Daoy (cell line): ENCODE measurements at regions not wholly inside any gene's neighbourhood (a gene's known extent, or its start where the extent isn't known, plus 50 kb on each side); places are given as distances from the start of the nearest gene placed in this dataset.
A peak's percentile ranks its signal among the peaks of the same experiment; 100 is the strongest.

Experiments used
- DNase-seq: peaks from one replicate; pipeline ENCODE4 v3.0.0-alpha.2; 2015; ENCODE audit warnings: low read depth

DNA sequence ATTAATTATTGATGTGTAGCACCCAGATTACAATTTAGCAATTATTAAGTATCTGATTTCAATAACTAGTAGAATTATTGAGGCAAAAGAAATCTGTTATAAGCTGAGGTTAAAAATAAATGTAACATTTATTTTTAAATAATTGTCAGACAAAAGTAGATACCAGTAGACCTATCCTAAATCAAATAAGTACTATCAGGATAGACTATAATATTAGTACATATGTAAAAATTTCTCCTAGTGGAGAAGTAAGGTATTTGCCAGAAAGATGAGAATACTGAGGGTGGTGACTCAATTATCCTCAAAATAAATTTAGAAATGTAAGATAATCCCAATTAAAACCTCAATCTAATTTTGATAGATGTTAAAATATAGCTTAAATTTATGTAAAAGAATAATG lies 377.8 kb upstream of the CHRM3 start:
- DNase-seq: no peak

DNA sequence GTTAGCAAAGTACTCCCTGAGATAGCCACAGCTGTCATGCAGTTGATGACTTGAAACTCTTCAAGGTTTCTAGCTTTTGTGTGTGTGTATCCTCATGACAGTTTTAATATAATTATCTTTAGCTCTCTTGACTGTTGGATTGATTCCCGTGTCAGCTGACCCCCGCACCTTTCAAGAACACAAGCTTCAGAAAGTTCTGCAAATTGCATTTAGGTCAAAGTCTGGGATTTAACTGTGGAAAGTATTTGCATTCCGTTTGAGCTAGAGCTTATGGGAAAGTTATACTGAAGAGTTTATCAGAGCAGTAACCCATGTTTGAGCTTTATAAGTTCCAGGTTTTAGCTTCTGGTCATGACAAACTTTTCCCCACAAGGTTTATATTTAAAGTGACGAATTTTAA lies 380.1 kb upstream of the CHRM3 start:
- no peak for DNase-seq

DNA sequence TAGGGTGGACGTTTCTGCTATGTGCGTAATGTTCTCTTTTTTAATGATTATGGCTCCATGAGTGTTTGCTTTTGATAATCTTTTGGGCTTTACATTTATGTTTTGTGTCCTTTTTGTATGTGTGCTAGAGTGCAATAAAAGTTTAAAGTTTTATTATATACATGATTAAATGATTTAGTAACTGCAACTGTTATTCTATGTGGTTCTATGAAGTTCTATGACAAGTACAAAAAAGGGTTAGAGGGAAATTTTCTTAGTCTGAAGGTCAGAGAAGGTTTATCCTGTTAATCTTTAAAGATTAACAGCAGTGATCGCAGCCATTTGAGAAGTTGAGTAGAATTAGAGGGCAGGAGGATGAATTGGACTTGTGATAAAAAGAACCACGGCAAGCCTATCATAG lies 386.4 kb upstream of the CHRM3 start:
- no peak for DNase-seq

DNA sequence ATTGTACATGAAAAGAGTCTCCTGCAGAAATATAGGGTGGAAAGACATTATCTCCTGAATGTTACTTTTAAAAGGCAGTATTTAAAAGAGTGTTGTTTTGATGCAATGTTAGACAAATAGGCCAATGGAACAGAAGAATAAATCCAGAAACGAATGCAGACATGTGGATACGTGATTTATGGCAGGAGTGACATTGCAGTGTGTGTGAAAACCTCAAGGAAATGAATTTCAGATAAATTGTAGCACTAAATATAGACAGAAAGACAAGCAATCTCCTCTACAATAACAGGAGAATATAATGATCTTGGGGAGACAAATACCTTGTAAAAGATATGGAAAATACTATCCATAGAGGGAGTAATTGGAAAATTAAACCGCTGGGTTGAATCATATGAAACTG lies 387.8 kb upstream of the CHRM3 start:
- DNase-seq: no peak

DNA sequence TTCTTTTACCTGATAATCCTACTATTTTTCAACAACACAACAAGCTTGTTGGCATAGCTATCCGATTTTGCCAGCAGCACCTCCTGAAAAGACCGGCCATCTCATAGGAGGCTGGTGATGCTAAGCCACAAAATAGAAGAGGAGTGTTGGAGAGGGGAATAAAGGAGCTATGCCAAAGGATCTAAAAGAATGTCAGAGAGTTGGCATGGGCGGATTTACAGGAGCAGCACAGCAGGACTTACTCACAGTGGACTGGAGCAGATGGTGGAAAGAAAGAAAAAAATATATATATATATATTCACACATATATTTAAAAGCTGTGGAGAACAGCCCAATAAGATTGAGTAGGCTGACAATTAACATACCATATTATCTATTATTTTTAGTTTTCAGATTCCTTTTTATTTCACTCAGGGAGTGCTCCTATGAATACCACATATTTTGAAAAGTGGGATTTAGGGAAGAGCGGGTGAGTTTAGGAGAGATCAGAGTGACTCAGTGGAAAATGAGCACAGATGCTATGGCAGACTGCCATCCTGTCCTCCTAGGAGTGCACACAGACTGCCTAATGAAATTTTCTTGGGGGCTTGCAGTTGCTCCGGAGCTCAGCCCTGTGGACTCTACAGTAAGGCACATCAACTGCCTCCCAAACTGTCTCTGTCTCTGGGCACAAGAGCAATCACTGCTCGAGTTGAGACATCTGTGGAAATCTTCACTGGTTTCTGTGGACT lies 394.4 kb upstream of the CHRM3 start:
- peak; percentile 33 for DNase-seq

DNA sequence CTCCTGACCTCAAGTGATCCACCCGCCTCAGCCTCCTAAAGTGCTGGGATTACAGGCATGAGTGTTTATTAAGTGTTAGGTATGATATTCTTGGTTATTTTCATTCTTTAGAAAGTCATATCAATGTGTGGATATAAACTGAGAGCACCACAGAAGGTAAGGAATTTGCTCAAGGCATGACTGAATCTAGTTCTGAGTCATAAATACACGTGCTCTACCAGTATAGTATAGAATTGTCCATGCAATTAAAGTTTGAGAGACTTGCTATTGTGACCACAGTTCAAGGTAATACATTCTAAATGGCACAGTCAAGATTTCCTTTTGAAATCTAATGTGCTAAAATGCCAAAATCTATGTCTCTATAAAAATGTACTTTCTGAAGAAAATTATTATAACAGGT lies 401.1 kb upstream of the CHRM3 start:
- no peak for DNase-seq

DNA sequence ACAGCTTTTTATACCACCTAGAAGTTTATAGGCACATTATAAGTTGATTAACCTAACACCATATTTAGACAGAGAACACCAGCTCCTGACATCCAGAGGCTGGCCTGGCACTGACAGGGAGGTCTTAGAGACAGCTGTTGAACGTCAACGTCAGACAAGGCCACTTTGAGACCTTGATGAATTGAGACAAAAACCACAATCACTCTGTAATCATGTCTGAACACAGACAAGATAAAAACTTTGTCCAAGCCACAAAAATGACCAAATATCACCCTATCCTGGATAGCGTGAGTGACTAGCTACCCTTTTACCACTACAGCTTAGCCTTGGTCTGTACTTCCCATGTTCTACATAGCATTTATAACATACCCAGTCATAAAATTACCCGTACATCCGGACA lies 403.6 kb upstream of the CHRM3 start:
- no peak for DNase-seq

DNA sequence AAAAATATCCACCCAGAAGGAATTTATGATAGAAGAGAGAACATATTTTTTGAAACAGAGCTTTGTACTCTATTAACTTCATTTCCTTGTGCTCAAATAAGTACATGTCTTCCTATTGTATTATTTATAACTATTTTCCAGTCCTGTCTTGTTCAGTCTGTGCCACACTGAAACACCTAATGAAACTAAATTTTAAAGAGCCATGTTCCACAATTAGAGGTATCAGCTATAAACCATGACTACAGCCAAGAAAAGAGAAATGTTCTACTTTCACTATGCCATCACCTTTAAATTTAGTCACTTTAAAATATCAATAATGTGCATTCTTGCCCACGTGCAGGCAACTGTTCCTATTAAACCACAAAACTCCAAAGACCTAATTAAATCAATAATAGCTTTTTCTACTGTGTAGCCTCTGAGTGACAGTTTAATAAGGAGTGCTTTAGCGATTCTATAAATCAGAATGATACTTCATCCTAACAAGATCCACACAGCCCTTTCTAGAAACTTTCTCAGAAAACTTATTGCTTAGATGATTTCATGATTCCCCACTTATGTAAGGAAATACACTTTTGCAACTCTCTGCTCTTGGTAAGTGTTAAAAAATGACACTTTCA lies 404.9 kb upstream of the CHRM3 start:
- DNase-seq: no peak

DNA sequence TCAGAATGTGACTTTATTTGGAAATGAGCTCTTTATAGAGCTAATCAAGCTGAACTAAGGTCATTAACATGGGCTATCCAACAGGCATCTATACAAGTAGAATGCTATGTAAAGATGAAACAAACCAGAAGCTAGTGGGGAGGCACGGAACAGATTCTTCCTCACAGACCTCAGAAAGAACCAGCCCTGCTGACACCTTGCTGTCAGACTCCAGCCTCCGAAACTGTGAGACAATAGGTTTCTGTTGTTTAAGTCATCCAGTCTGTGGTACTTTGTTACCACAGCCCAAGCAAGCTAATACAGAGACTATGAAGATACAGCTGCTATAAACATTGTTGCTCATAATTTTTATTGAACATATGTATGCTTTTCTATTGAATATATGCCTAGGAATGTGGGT lies 406.3 kb upstream of the CHRM3 start:
- DNase-seq: no peak

DNA sequence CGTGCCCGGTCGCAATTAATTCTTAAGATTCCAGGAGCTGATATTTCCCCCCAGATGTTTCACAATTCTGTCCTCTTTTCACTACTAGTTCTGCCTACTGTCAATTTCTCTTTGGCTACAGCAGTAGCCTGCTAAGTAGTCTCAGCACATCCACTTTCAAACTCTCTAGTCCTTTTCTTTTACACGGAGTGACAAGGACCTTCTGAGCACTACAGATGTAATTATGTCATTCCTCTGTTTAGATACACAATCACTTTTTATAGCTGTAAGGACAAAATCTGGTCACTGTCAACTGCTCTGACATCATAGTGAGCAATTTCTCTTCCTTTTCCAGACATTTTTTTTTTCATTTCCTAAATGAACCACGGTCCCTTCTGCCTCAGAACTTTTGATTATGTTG lies 421.7 kb upstream of the CHRM3 start:
- no peak for DNase-seq

DNA sequence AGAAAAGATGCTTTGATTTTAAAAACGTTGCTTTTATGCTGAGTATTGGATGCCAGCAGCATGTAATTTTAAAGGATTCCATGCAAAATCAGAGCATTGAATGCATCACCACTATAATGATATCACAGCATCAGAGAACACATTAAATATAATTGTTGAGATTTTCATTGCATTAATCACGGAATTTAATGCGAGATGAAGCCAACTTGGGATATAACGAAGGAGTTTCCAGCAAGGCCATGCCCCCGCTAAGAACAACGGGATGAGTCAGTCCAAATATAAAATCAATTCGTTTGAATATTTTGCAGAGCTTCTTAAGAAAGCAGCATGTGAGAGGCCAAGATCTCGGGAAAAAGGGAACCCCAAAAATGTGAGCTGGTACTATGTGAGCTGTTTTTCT lies 423.4 kb upstream of the CHRM3 start:
- DNase-seq: no peak

DNA sequence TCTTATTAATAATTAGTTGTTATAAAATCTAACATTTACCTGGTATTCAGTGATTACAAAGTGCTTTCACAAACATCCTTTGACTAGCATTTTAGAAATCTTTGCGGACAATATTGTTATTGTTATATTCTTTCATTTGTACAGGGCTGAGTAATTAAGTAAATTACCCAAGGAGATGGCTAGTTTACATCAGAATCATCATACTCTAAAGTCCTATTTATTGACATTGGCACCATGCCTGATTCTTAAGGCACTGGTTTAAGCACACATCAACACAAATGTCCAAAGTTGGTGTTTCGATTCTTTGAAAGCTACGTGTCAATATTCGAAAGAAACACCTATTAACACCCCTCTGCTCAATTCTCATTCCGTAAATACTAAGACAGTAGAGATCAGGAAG lies 424.6 kb upstream of the CHRM3 start:
- DNase-seq: no peak

DNA sequence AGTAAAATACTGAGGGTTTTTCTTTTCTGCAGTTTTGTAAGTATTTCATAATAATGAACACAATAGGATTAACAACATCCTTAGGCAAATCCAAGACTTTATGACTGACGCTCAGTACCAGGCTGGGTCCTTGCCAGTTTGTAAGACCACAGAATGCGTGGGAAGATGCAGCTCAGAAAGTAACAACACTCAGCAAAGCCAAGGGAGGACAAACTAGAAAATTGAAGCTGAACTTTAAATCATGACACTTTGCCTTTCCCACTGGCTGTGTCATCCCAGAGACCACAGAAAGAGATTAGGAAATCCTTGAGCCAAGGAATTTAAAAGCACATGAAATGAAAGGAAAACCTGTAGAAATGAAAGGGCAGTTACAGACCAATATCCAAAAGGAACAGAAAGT lies 426.3 kb upstream of the CHRM3 start:
- DNase-seq: peak; percentile 85

DNA sequence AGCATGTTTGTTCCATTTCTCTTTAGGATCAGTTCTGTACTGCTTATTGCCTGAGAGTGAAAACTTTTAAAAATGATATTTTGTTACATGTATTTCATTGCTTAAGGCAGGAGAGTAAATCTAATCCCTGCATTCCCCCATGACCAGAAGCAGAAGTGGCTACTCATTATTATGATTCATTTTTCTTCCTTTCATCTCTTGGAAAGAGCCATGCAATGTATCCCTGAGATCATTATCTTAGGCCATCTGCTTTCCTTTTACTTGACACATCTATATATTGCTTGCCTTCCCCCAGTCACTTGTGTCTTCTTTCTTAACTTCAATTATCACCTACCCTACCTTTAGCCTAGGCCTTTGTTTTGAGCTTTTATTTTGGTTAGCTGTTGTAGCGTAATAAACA lies 430.4 kb upstream of the CHRM3 start:
- DNase-seq: no peak

DNA sequence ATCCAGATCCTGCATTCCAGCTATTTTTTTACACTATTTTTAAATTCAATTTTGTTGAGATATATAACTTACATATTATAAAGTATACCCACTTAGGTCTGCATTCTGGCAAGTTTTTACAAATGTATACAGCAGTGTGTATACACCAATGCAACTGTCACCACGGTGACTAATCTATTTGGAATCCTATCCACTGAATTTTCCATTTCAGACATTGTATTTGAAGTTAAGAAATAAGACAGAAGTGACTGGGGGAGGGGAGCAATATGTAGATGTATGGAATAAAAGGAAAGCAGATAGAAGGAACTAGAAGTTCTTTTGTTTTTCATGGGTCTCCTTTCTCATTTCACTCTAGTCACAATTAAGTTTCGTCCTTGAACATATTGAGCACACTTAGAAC lies 431.5 kb upstream of the CHRM3 start:
- peak; percentile 17 for DNase-seq

DNA sequence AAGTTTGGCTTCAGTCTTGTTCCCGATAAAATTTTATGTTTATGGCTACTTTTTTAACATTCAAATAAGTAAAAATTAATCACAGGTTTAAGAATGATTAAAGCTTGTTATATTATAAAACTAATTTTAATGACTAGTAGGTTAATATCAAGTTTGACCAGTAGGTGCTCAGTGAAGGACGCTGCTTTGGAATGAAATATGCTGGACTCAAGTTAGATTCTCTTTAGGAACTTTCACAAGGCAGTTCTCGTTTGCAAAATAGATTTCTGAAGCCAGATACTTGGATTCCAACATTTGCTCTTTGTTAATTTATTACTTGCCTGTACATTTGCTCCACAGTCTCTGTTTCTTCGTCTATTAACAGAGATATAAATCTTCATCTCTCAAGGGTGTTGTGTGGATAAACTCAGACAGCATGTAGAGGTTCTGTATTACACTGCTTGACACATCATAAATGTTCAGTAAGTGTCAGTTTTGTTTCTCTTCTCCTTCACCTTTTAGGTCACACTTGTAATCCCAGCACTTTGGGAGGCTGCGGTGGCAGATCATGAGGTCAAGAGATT lies 432.8 kb upstream of the CHRM3 start:
- no peak for DNase-seq

DNA sequence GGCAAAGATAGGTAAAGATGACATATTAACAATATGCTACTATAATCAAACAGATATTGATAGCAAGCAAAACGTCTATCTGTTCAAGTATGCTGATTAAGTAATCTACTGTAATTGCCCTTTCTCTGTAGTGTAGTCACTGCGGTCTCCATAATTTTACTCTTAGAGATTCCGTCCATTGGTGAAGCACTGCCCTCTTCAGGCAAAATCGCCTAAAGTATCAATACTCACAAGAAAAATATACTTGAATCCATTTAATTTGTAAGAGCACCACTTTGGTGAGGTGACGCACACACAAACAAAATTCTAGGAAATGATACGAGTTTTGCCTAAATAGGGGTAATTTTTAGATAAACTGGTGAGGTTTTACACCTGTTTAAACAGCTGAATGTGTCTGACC lies 434.6 kb upstream of the CHRM3 start:
- DNase-seq: peak; percentile 50

DNA sequence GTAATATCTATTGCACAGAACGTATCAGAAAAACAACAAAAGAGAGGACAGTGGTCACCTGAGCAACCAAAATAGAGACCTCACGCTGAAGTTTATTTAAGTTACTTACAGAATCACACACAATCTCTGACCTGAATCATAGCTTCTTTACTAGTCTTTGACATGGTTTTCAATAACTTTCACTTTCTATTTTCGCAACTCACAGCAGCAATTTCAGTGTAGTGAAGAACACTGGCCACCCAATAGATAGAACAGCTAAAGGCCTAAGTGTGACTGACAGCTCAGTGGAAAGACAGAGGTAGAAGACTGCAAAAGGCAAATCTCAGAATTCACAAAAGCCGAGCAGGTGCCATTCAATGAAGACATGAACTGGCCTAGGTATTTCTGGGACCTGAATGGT lies 435.6 kb upstream of the CHRM3 start:
- peak; percentile 21 for DNase-seq

DNA sequence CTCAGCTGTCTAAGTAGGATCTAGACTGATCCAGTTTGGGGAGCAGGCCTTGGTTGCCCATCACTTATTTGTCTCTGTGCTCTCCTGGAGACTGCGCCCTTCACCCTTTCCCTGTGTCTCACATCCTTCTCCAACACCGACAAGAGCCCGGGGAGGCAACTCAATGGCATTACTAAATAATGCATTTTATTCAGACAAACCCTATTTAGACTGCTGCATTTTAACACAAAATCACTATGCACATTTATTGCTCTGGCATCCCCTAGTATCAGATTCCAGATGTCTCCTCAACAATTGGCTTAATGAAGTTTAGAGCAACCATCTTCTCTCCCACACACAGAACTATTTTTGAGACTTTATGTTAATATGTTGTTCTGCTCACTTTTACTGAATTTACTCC lies 436.4 kb upstream of the CHRM3 start:
- no peak for DNase-seq

DNA sequence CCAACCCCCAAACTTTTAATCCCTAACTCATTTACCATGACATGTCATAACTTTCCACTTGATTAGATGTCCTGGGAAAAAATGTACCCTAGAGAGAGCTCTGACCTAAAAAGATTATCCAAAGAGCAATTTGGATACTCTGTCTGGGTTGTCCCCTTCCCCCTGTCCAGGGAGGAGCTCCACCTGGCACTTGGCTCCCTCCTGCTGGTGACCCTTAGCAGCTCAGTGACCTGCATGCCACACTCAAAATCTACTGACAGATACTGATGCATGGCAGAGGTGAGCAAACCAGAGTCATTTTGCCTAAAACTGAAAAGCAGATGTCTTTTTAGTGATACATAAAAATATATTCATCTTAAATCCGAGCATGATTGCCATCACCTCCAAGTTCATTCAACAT lies 442.3 kb upstream of the CHRM3 start:
- no peak for DNase-seq

DNA sequence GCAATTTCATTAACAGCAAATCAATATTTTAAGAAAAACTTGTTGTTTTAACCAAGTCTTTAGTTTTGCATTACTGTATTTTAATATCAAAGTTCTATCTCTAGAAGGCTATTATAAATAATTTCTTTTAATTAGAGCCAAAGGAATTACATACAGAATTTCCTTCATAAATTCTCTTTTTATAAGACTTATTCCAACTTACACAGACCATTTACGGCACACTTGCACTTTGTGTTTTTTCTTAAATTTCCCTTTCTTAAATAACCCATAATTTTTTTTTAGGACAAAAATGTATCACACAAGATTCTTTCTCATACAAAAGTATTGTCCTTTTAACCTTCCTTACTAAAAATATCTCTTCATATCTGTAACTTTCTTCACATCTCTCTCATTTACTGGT lies 458.5 kb upstream of the CHRM3 start:
- DNase-seq: no peak

DNA sequence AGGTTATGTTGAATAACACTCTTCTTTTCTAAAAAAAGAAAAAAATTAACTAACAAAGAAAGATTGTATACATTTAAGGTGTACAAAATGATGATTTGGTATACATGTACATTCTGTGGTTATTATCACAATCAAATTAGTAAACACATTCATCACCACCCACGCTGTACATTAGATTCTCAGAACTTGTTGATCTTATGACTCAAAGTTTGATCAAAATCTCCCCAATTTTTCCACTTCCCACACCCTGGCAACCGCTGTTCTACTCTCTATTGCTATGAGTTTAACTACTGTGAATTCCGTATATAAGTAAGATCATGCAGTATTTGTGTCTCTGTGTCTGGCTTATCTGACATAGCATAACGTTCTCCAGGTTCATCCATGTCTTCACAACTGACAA lies 469.5 kb upstream of the CHRM3 start:
- peak; percentile 26 for DNase-seq

DNA sequence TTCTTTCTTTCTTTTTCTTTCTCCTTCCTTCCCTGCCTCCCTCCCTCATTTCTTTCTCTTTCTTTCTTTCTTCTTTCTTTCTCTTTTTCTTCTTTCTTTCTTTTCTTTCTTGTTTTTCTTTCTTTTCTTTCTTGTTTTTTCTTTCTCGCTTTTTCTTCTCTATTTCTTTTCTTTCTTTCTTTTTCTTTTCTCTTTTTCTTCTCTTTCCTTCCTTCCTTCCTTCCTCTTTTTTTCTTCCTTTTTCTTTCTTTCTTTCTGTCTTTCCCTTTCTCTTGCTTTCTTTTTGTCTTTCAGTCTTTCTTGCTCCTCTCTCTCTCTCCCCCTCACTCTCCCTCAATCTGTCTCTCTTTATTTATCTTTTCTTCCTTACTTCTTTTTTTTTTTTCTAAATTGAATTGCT lies 472.0 kb upstream of the CHRM3 start:
- no peak for DNase-seq

DNA sequence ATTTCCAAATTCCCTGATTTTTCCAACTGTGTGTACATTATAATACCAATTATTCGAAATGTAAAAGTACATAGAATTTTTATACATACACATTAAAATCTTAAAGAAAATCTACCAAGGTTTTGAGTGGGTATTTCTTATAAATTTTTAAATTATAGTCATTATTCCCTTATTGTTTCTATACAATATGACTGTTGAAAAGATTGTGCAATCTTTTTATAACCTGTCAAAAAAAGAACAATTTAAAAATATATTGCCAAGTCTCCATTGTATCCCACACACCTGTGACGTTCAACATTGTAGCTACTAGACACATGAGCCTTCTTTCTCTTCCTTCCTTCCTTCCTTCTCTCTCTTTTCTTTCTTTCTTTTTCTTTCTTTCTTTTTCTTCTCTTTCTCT lies 473.2 kb upstream of the CHRM3 start:
- DNase-seq: no peak
